ENCODE measurements at regions not wholly inside any gene's neighbourhood (a gene's known extent, or its start where the extent isn't known, plus 50 kb on each side); places are given as distances from the start of the nearest gene placed in this dataset.

DNA sequence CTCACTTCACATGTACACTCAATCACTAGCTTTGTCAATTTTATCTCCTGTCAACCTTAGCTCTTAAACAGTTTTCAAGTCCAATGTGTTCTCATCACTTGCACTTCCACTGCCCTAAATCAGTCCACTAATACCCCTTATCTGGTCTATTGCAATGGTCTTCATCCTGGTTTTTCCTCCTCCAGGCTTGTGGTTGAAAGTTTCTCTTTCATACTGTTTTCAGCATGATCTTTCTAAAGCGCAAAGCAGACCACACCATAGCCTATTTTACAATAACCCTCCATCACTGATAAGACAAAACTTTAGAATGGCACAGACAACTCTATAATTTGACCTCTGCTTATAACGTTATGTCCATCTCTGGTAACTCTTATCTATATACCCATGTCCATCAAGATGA, 62.0 kb upstream of the DDHD1 start:
- no peak overlapping the region for H3K4me2 ChIP-seq (ENCODE audit: low read length)
- H4K20me1 ChIP-seq (ENCODE audit: insufficient read depth, low read length): no peaks in the 10 kb centered on the region
- H3K9me3 ChIP-seq (ENCODE audit: low read length): no peaks in the 10 kb centered on the region
- no peak overlapping the region for H2AFZ ChIP-seq (ENCODE audit: low read length)
- H3K9ac ChIP-seq (ENCODE audit: low read length): no peak overlapping the region
- no peak overlapping the region for H3K4me3 ChIP-seq (ENCODE audit: low read depth, low read length, poor library complexity, severe bottlenecking)
- TF ChIP-seq, protein P1, sequence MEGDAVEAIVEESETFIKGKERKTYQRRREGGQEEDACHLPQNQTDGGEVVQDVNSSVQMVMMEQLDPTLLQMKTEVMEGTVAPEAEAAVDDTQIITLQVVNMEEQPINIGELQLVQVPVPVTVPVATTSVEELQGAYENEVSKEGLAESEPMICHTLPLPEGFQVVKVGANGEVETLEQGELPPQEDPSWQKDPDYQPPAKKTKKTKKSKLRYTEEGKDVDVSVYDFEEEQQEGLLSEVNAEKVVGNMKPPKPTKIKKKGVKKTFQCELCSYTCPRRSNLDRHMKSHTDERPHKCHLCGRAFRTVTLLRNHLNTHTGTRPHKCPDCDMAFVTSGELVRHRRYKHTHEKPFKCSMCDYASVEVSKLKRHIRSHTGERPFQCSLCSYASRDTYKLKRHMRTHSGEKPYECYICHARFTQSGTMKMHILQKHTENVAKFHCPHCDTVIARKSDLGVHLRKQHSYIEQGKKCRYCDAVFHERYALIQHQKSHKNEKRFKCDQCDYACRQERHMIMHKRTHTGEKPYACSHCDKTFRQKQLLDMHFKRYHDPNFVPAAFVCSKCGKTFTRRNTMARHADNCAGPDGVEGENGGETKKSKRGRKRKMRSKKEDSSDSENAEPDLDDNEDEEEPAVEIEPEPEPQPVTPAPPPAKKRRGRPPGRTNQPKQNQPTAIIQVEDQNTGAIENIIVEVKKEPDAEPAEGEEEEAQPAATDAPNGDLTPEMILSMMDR (IDR thresholded peaks at IDR 0.05; ENCODE audit: low read length): no peak
- H3K4me1 ChIP-seq (ENCODE audit: insufficient read depth, low read length, severe bottlenecking): peaks cover 7% of the 10 kb centered on the region
- H3K9me2 ChIP-seq (ENCODE audit: low read depth, low read length): no peaks in the 10 kb centered on the region
- H3K79me2 ChIP-seq (ENCODE audit: insufficient read depth, low read length): no peaks in the 10 kb centered on the region
- no peaks in the 10 kb centered on the region for H3K27me3 ChIP-seq (ENCODE audit: insufficient read depth, low read length)
- no peaks in the 10 kb centered on the region for H3K36me3 ChIP-seq (ENCODE audit: insufficient read depth, low read length)
- no peaks in the 10 kb centered on the region for H3F3A ChIP-seq (ENCODE audit: insufficient read depth, low read length)
- no peak overlapping the region for H3K27ac ChIP-seq (ENCODE audit: low read depth, low read length, poor library complexity, severe bottlenecking)

DNA sequence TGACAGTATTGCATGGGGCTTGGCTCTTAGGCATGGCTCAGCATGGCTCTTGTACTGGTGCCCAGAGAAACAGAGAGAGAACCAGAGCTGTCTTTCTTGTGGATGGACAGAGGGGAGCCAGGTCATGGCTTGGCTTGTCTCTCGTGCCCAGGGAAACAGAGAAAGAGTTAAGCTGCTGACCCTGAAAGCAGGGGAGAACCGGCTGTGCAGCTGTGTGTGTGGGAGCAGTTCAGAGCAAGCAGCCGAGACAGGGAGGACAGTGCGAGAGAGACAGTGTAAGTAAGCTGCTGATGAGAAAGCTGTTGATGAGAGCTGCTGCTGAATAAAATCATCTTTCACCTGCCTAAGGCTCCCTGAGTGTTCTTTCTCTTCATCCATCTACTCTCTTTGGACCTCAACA, 61.3 kb upstream of the DDHD1 start:
- peaks cover 7% of the 10 kb centered on the region for H3K4me1 ChIP-seq (ENCODE audit: insufficient read depth, low read length, severe bottlenecking)
- H2AFZ ChIP-seq (ENCODE audit: low read length): no peak overlapping the region
- no peak overlapping the region for H3K4me3 ChIP-seq (ENCODE audit: low read depth, low read length, poor library complexity, severe bottlenecking)
- no peak overlapping the region for H3K27ac ChIP-seq (ENCODE audit: low read depth, low read length, poor library complexity, severe bottlenecking)
- no peaks in the 10 kb centered on the region for H3K36me3 ChIP-seq (ENCODE audit: insufficient read depth, low read length)
- H3K9me2 ChIP-seq (ENCODE audit: low read depth, low read length): no peaks in the 10 kb centered on the region
- no peaks in the 10 kb centered on the region for H4K20me1 ChIP-seq (ENCODE audit: insufficient read depth, low read length)
- no peak overlapping the region for H3K9ac ChIP-seq (ENCODE audit: low read length)
- H3K9me3 ChIP-seq (ENCODE audit: low read length): no peaks in the 10 kb centered on the region
- no peak overlapping the region for H3K4me2 ChIP-seq (ENCODE audit: low read length)
- TF ChIP-seq EZH2 (IDR thresholded peaks at IDR 0.05; ENCODE audit: borderline replicate concordance, low read length): no peak
- TF ChIP-seq, protein P1 (IDR thresholded peaks at IDR 0.05; ENCODE audit: low read length): no peak
- no peaks in the 10 kb centered on the region for H3K27me3 ChIP-seq (ENCODE audit: insufficient read depth, low read length)
- H3K79me2 ChIP-seq (ENCODE audit: insufficient read depth, low read length): no peaks in the 10 kb centered on the region
- no peaks in the 10 kb centered on the region for H3F3A ChIP-seq (ENCODE audit: insufficient read depth, low read length)

DNA sequence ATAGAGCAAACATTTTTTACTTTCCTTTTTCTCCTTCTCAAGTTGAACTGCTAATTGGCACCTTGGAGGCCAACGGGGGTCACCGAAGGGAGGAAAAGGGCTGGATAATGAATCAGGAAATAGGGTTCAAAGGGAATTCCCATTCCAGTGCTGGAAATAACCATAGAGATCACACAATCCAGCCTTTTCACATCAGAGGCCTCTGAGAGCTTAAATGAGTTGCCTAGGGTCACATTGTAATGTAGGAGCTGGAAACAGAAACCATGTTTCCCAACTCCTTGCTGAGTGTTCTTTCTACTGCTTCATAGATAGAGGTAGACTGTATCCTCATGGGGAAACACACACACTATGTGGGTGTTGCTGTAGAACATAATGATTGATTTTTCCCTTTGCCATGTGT, 60.6 kb upstream of the DDHD1 start:
- no peak overlapping the region for H3K9ac ChIP-seq (ENCODE audit: low read length)
- no peaks in the 10 kb centered on the region for H3F3A ChIP-seq (ENCODE audit: insufficient read depth, low read length)
- no peaks in the 10 kb centered on the region for H4K20me1 ChIP-seq (ENCODE audit: insufficient read depth, low read length)
- H3K9me3 ChIP-seq (ENCODE audit: low read length): no peaks in the 10 kb centered on the region
- peaks cover 7% of the 10 kb centered on the region for H3K4me1 ChIP-seq (ENCODE audit: insufficient read depth, low read length, severe bottlenecking)
- H3K27ac ChIP-seq (ENCODE audit: low read depth, low read length, poor library complexity, severe bottlenecking): no peak overlapping the region
- no peaks in the 10 kb centered on the region for H3K36me3 ChIP-seq (ENCODE audit: insufficient read depth, low read length)
- no peak overlapping the region for H3K4me3 ChIP-seq (ENCODE audit: low read depth, low read length, poor library complexity, severe bottlenecking)
- H3K4me2 ChIP-seq (ENCODE audit: low read length): no peak overlapping the region
- H2AFZ ChIP-seq (ENCODE audit: low read length): no peak overlapping the region
- TF ChIP-seq, protein P1 (IDR thresholded peaks at IDR 0.05; ENCODE audit: low read length): no peak
- no peak for TF ChIP-seq EZH2 (IDR thresholded peaks at IDR 0.05; ENCODE audit: borderline replicate concordance, low read length)
- no peaks in the 10 kb centered on the region for H3K9me2 ChIP-seq (ENCODE audit: low read depth, low read length)
- H3K79me2 ChIP-seq (ENCODE audit: insufficient read depth, low read length): no peaks in the 10 kb centered on the region
- H3K27me3 ChIP-seq (ENCODE audit: insufficient read depth, low read length): no peaks in the 10 kb centered on the region
